GM18517 (cell line): ENCODE measurements at regions not wholly inside any gene's neighbourhood (a gene's known extent, or its start where the extent isn't known, plus 50 kb on each side); places are given as distances from the start of the nearest gene placed in this dataset.
A peak's percentile ranks its signal among the peaks of the same experiment; 100 is the strongest.

Experiments
- ATAC-seq: cut with Tn5 transposase; IDR thresholded peaks from one replicate; pipeline ENCODE4 v1.9.1; 2021; ENCODE audit warnings: mild to moderate bottlenecking, moderate library complexity; ENCODE audit not compliant: unreplicated experiment

DNA sequence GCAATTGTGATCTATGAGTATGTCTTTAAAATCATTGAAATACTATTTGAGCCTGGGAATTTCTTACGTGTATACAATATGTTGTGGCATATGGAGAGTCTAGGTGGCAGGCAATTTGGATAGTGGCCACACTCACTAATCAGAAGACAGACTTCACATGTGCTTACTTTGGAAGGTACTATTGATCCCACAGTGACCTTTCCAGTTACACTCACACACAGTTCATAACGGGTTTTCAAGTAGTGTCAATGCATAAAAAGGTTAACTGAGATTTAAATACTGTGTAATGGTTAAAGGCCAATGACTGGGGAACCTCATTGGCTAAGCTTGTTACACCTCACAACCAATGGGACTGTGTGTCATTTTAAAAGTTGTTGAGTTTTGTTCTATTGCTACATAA, 783.2 kb downstream of the RPA4 start:
- ATAC-seq = no peak

DNA sequence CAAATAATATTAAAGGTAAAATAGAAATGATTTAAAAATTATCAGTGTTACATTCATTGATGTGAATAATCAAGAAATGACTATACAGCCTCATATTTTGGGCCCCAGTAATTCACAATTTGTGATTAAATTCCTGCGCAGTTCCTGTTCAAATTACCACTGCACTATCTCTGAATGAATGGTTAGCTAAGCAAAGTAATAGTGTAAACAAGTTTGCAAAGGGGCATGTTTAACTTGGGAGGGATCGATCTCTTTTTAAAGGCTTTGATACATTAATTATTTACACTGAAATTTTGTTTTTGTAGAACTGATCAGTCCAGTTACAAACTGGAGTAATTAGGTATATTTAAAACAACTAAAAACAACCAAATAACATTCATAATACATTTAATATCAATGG, 784.4 kb downstream of the RPA4 start:
- ATAC-seq = no peak

DNA sequence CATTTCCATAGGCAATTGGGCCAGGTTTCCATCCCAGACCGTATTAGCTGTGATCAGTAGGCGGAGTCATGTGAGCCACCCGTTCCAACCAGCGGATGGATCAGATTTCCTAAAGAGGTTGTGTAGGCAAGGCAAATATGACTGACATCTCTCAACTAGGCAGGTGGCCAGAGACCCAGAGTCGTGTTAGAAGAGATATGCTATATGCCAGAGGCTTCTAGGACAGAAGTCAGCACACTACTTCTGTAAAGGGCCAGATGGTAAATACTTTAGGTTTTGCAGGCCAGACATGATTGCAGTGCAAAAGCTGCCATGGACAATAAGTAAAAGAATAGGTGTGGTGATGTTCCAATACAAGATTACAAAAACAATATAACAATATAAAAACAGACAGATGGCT, 788.4 kb downstream of the RPA4 start:
- no peak for ATAC-seq

DNA sequence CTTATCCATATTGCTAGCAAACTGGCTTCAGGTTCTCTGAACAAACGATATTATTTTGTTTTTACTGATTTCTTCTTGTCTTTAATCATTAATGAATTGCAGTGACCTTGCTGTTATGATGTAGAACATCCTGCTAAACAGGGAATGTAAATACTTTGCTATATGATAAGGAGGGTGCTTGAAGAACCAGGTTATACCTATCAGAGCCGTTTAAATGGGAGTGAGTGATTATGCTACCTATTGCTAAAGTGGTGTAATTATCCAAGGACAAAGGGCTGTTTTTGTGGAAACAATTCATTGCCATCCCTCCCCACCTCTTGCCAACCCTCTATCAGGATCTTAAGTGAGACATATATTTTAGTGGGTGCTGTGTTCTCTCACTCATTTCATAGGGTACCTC, 788.9 kb downstream of the RPA4 start:
- ATAC-seq = no peak

DNA sequence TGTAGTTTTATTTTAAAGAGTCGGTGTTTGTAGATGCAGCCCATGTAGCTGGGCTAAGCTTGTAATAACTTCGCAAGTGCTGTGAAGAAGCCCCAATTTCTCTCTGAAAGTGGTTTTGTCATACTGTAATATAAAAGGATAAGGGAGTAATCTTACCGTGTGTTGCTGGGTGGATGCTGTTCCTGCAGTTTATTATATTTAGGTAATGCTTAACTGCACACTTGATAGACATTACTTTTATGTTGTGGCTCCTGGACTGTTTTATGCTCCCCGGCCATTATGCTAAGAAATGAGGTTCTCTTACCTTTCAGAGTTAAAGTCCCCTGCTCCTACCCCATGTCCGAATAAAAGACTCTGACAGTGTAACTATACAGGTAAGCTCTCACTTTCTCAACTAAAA, 789.4 kb downstream of the RPA4 start:
- ATAC-seq = no peak

DNA sequence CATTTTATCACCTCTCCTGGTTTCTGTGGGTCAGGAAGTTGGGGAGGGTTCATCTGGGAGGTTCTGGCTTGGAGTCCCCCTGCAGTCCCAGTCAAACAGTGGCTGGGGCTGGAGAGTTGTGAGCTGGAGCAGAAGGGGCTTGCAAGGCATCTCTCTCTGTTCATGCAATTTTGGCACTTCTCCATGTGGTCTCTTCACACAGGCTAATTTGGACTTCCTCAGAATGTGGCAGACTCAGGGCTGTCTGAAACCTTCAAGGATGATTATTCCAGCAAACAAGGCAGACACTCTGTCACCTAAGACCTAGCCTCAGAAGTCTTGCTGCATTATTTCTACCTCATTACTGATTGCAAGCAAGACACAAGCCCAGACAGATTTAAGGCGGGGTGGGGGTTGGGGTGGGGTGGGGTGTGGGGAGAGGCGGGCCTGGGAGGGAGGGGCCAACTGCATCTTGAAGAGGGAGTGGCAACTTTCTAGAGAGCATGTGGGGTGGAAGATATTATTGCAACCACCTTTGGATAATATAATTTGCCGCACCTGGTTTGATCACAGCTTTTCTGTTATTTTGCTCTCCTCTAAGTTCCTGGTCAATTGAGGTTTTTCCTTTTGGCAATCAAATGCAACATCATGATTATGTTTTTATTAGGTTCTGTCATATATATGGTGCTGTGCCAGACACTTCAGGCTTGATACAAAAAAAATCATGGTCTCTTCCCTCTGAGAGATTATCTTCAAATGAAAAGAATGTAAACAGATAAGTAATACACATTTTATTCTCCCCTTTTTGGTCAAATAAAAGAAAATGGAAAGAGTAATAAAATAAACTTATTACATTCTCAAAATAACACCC, 799.5 kb downstream of the RPA4 start:
- no peak for ATAC-seq

DNA sequence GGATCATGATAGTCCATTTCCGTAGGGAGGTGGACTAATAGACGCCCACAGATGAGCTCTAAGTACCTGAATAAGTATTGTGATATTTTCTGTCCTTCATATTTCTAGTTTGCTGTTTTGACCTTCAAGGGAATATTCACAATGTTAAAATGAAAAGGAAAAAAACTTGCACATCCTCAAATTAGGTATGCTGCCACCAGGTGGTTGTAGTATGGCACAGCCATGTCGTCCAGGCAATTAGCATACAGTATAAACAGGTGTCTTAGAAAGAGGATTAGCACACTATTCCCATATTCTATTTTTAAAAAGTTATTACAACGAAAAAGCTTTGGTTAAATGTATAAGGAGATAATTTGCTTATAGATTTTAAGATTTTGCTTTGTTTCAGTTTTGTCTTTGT, 802.0 kb downstream of the RPA4 start:
- peak; percentile 65 for ATAC-seq

DNA sequence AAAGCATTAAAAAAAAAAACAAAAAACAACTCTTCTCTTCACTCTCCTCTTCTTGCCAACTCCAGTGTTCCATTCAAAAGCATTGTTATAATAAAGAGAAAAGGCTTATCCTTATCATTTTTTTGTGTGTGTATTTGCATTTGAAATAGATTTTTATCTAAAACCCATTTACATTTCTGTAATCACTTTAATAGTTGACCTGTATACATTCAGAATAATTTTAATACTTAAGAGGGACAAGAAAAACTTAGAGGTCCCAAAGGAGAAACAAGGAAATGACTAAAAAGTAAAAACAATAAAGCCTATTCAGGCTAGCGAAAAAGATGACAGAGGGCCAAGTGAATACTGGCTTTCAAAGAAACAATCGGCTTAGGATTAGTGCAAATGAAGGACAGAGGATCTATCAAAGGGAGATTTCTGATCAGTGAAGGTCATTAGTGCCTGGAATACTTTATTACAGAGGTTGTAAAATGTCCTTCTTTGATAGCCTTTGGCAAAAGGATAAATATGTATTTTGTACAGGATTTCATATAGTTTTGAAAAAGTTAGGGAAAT, 808.3 kb downstream of the RPA4 start:
- no peak for ATAC-seq

DNA sequence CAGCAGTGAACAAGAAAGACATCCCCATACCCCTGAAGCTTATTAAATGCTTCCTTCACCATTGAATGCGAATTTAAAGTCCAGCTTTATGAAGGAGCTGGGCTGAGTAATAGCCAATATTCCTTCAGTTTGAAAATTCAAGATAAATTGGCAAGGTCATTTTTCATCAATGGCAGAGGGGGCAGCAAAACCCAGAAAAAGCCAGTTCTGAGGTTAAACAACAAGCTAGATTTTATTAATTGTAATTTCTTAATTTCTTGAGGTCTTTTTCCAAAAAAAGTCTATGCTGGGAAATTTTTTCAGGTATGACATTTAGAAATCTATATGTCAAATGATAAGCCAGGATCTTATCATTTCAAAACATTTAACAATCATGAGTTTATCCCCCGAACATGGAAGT, 808.9 kb downstream of the RPA4 start:
- no peak for ATAC-seq

DNA sequence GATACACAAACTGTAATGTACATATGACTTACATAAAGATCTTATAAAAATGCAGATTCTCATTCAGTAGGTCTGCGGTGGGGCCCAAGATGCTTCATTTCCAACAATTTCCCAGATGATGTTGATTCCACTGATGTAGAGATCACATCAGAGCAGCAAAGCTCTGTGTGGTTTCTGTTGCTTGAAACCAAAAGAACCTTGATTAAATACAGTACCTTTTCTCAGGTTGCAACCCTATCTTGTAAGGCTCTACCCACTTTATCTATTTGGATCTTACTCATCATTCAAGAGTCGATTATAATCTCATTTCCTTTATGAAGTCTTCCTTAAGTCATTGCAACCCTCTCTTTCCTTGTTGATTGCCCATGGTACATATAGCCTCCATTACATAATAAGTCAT, 816.8 kb downstream of the RPA4 start:
- ATAC-seq = no peak

DNA sequence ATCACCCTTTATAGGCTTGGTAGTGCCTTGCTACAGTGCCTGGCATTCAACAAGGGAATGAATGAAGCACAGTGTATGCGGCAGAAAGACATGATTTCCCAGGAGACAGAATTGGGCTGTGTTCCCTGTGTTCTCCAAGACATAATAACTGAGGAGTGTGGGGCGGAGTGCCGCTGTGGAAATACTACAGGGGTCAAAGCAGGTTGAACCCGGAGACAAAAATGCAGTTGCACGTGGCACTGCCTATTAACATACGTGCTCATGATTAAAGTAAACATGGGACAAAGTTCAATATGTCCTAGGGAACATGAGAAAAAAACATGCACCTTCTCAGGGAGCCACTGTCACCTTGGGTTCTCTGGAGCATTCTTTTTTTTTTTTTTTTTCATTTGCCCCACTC, 820.8 kb downstream of the RPA4 start:
- no peak for ATAC-seq

DNA sequence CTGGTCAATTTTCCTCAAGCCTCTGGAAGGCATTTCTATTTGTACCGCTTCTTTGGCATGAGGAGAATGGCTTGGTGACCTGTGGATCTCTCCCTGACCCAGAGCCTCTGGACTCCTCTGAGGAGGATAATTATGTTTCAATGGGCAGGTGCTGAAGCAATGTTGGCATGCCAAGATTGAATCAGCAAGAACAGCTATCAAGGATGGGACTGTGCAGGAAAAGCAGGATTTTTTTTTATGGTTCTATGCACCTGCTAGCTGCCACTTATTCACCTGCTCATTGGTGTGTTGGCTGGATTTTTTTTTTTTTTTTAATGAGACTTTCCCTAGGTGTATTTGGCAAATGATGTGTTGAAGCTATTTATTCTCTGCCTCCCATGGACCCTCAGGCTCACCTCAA, 821.2 kb downstream of the RPA4 start:
- no peak for ATAC-seq

DNA sequence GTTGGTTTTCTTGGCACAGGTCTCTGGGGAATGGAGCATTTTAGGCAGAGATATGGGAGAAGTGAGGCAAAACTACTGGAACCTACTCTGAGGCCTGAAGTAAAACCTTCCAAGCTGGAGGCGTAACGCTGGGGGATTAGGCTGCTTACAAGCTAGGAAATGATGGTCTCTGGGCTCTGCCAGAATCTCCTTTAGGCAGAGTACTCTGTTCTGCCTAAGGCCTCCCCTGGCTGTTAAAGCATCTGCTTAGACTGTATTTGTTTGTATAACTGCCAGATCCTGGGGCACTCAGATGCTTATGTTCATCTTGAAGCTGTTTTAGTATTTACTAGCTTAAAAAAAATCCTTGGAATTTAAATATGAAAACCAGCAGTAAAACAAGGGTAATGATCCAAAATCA, 822.2 kb downstream of the RPA4 start:
- ATAC-seq = no peak

DNA sequence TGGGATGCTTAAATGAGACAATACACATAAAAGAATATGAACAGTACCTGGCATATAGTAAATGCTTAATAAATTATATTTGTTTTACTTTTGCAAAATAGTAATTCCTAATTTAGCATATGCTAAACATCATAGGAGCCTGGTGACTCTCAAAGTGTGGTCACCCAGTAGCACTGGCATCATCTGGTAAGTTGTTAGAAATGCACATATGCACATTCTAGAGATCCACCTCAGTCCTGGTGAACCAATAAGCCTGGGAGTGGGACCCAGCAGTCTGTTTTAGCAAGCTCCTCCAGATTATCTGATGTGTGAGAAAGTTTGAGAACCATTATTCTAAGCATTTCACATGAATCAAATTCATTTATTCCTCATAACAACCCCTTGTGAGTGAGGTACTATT, 830.4 kb downstream of the RPA4 start:
- no peak for ATAC-seq

DNA sequence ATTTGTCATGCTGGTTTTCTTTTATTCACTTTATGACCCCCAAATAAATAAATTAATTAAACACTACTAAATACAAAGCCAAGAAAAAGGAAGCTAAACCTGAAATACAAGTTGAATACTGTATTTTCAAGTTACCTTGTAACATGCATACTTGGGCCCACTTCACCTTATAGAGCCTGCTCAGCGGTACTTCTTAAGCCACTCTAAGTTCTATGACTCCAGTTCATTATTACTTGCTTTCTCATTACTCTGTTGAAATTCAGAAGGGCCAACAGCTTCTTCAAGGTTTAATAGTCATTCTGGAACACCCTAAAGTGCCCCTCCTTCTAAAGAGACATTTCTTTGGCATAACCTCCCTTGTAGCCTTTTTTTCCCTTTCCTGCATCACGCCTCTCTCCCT, 844.5 kb downstream of the RPA4 start:
- ATAC-seq = no peak

DNA sequence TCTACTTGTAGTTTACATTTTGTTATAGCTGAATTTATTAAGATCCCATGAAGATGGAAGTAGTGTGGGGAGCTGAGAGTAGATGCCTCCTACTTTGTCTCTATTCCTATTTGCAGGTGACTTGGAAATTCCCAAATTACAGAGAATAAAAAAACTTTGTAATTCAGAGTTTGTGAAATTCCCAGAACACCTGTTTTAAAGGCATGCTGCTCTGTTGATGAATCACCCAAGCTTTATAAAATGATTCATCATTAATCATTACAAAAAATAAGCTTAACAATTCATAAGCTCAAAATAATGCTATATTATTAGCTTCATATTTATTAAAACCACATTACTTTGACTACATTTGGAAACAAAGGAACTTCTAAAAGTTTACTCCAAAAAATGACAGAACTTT, 856.3 kb downstream of the RPA4 start:
- no peak for ATAC-seq

DNA sequence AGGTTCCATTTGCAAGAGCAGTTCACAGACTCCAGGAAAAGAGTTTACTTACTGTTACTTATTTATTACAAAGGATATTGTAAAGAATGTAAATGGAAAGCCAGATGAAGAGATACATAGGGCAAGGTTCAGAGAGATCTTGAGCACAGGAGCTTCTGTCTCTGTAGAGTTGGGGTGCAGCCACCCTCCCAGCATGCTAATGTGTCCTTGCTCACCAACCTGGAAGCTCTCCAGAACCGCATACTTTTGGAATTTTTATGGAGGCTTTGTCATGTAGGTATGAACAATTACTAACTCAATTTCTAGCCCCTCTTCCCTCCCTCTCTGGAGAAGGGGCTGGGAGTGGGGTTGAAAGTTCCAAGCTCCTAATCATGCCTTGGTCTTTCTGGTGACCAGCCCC, 857.2 kb downstream of the RPA4 start:
- no peak for ATAC-seq

DNA sequence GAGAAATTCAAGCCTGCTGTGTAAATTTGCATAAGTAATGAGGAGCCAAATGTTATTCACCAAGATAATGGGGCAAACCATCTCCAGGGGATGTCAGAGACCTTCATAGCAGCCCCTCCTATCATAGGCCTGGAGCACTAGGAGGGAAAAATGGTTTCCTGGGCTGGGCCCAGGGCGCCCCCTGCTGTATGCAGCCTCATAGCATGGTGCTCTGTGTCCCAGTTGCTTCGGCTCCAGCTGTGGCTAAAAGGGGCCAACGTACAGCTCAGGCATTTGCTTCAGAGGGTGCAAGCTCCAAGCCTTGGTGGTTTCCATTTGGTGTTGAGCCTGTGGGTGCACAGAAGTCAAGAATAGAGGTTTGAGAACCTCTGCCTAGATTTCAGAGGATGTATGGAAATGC, 859.3 kb downstream of the RPA4 start:
- no peak for ATAC-seq

DNA sequence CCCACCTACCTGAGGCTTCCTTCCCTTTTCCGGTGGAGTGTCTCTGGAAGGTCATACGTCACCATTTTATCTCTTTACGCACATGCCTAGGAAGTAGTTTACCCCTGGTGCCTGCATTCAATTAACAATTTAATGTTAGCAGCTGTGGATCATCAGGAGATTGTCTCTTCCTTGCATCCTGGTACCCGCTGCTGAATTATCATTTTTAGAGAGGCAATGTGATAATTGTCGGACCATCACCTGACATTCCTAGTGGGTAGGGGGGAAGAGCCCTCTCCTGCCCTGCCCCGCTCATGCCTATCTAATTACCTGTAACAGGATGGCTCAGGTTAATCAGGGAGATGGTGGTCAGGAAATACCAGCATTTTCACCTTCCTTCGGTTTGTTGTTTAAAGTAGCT, 863.6 kb downstream of the RPA4 start:
- no peak for ATAC-seq

DNA sequence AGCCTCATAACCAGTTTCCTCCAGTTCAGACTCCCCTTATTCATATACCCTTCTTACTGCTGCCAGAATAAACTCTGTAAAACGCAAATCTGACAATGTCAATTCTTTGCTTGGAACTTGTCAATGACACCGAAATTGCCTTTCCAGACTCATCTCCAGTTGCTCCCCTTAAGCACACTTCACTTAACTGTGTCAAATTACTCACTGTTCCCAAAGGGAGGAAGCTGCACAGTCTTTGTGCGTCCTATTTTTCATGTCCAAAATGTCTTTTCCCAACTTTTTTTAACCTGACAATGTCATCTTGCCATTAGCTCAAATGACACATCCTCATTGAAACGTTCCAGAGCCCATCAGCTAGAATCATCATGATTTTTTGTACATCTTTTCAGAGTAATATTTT, 867.3 kb downstream of the RPA4 start:
- no peak for ATAC-seq

DNA sequence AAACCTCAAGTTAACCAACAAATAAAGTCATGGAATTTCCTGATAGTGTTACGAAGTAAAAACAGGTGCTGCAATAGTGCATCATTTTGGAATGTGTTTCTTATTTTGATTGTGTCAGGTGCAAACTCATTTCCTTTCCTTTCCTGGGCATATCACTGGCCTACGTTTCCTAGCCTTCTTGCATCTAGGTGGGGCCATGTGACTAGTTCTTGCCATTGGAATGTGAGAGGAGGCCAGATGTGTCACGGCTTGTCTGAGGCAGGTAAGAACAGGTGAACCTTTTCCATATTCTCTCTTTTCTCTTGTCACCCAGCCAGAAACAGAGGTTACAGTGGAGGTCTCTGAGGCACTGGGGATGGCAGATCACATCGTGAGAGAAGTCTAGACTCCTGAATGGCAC, 868.0 kb downstream of the RPA4 start:
- ATAC-seq = no peak

DNA sequence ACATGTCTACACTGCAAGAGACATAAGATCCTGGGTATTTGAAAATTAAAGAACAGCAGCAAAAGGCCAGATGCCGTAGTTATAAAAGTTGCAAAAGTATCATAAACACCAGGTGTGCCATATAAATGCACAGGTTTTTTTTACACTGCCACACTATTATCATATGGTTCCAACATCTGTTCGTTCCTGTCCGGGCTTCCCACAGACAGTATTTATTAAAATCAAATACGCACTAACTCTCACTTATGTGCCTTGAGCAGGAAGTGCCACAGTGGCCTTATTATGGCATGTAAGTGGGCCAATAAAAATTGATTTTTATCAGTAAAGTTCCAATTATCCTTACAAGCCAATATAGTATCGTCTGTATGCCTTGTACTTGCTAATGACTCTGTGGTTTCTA, 873.2 kb downstream of the RPA4 start:
- no peak for ATAC-seq

DNA sequence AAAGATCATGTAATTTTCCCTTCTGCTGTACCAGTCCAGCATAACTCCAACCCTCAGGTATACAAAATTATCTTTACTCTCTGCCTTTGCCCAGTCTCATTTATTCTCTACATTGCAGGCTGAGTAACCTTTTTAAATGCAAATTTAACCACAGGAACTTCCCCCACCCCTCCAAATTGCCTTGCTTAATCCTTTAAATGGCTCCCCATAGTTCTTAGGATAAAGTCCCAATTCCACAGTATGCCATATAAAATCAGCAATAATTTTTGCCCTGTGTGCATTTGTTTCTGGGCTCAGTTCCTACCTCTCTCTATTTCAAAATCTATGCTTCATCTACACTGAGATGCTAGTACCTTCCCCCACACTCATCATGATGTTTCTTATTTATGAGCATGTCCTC, 879.7 kb downstream of the RPA4 start:
- ATAC-seq = no peak
